Esophagus (tissue), 2 donors: ENCODE measurements at regions not wholly inside any gene's neighbourhood (a gene's known extent, or its start where the extent isn't known, plus 50 kb on each side); places are given as distances from the start of the nearest gene placed in this dataset.
A peak's percentile ranks its signal among the peaks of the same experiment; 100 is the strongest.

ENCODE experiments used
- H3K27ac ChIP-seq, 2 donors: one replicate each; pipeline ENCODE4 v1.5.1; 2013; ENCODE audit warnings: low read depth in 2 of 2, mild to moderate bottlenecking in 2 of 2, inconsistent platforms in 1 of 2, low read length in 1 of 2, moderate library complexity in 1 of 2
- H3K27me3 ChIP-seq, 2 donors: one replicate each; pipeline ENCODE4 v1.6.1; 2013; ENCODE audit warnings: low read length in 2 of 2, control low read depth in 1 of 2, mild to moderate bottlenecking in 1 of 2; ENCODE audit not compliant: insufficient read depth in 2 of 2, control insufficient read depth in 1 of 2
- H3K36me3 ChIP-seq, 2 donors: one replicate each; pipeline ENCODE4 v1.6.1; 2013; ENCODE audit warnings: low read length in 1 of 2; ENCODE audit not compliant: control insufficient read depth in 2 of 2, insufficient read depth in 2 of 2
- H3K4me1 ChIP-seq, 2 donors: one replicate each; pipeline ENCODE4 v1.6.1; 2013; ENCODE audit warnings: low read length in 1 of 2; ENCODE audit not compliant: control insufficient read depth in 2 of 2, insufficient read depth in 2 of 2
- H3K4me3 ChIP-seq, 2 donors: one replicate each; pipeline ENCODE4 v1.5.1; 2013; ENCODE audit warnings: low read length in 2 of 2, mild to moderate bottlenecking in 2 of 2, low read depth in 1 of 2, moderate library complexity in 1 of 2
- H3K9me3 ChIP-seq, 2 donors: one replicate each; pipeline ENCODE4 v1.6.1; 2013; ENCODE audit warnings: mild to moderate bottlenecking in 2 of 2, low read depth in 1 of 2, low read length in 1 of 2, moderate library complexity in 1 of 2; ENCODE audit not compliant: control insufficient read depth in 2 of 2, insufficient read depth in 1 of 2
- WGBS, 2 donors: extraction: QIAGEN DNeasy Blood & Tissue Kit; methylation state at CpG; one replicate each; pipeline ENCODE4 v1.1.7; 2013; 5-methylcytosine and 5-hydroxymethylcytosine counted together
- donor health status: healthy with polysubstance abuse.
- donor health status: Bipolar disorder and iron deficiency.

DNA sequence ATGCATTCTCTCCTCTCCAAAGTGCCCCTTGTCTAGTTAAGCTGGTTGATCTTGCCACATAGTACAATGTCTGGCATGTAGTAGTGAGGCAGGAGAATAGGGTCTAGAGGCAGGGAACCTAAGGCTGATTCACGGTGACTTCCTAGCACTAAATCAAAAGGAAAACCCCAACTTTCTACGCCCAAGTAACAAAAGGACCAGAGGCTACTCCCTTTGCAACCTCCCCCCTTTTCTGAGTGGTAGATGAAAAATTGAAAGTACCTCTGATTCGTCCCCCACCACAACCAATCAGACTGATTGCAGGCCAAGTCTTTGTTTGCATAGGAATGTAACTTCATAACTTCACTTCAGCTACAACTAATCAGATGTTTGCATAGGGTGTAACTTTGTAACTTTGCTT, 278.8 kb downstream of the PSAT1 start:
- no peaks in the 10 kb centered on the region for H3K4me1 ChIP-seq
- H3K9me3 ChIP-seq = no peaks in the 10 kb centered on the region
- 81 to 82% methylated on average over 3 of the region's 3 CpGs for WGBS, 2 donors
- H3K36me3 ChIP-seq = no peaks in the 10 kb centered on the region
- no peak overlapping the region for H3K27ac ChIP-seq
- no peaks in the 10 kb centered on the region for H3K27me3 ChIP-seq
- no peak overlapping the region for H3K4me3 ChIP-seq

DNA sequence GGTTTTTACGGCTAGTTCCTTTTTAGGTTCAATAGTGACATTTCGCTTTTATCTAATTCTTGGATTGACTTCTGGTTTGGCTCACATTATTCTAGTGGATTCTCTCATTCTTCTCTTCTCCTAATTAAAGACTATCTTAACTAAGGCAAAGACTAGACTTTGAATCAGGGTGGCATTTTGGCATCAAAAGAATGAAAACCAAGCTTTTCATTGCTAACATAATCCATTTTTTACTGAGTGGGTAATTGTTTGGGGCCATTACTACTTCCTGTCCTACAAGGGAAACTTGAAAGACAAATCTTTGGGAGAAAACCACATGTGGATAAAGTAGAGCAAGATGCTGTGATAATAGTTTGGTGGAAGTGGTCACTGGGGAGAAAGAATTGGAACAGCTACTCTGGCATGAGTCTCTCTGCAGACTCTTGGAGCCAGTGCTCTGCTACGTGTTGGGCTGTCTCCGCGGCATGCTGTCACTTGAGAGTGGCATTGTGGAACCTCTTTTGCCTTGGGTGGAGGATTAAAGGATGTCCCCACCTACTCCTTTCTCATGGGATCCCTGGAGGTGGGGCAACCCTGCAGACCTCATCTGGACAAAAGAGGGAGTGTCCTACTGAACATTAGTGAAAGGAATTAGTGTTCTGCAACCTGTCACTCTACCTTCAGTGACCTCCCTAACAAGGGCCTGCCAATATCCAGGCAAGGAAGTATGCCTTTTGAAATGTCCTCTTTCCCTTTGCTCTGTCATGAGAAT, 280.4 kb downstream of the PSAT1 start:
- H3K4me1 ChIP-seq = no peaks in the 10 kb centered on the region
- 76 to 79% methylated on average over 5 of the region's 5 CpGs for WGBS, 2 donors
- H3K4me3 ChIP-seq = no peak overlapping the region
- peak overlapping the region in 1 of 2 donors; percentile 33 for H3K27ac ChIP-seq
- H3K36me3 ChIP-seq = no peaks in the 10 kb centered on the region
- H3K9me3 ChIP-seq = no peaks in the 10 kb centered on the region
- H3K27me3 ChIP-seq = no peaks in the 10 kb centered on the region

DNA sequence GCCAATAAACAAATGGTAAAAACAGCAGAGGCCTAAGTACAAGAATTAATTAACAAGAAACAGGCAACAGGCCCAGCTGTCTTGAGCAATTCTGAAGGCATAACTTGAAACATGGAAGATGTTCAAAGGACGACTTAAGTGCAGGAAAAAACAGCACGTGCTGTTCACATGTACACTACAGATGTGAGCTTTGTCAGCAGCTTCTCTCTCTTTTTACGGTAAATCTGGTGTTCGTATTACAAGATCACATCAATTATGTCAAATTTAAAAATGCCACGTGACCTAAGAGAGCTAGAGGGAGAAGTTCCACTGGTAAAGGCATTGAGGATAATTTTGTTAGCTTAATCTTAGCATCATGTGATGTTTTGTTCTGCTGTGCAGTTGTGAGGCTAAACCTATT, 281.1 kb downstream of the PSAT1 start:
- Histone ChIP-seq H3K4me1 (no peaks in the 10 kb centered on the region), H3K27ac (no peak overlapping the region)
- WGBS, 2 donors = 71 to 74% methylated on average over 5 of the region's 5 CpGs

DNA sequence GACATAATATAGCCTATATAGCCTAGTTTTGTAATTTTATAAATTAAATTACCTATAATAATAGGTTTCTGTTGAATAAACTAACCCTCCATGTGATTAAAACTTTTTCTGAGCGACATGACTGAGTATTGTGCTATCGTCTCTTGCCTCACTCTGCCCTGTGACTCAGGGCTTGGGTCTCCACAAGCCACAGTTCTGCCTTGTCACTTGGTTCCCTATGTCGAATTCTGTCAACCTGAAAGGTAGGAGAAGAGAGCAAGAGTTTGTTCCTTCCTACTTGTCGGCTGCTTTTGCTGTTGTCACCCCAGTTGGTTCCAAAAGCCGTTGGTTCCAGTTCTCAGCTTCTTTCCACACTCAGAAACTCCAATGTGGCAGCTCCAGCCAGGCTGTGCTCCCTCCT, 285.9 kb downstream of the PSAT1 start:
- Histone ChIP-seq H3K27me3 (no peaks in the 10 kb centered on the region), H3K36me3 (no peaks in the 10 kb centered on the region), H3K4me3 (no peak overlapping the region), H3K4me1 (no peaks in the 10 kb centered on the region), H3K9me3 (no peaks in the 10 kb centered on the region), H3K27ac (no peak overlapping the region)
- WGBS, 2 donors = 74 to 84% methylated on average over 5 of the region's 5 CpGs

More for the DNA sequence above, 281.1 kb downstream of the PSAT1 start:
- H3K27me3 ChIP-seq = no peaks in the 10 kb centered on the region
- H3K4me3 ChIP-seq = no peak overlapping the region
- H3K36me3 ChIP-seq = no peaks in the 10 kb centered on the region
- no peaks in the 10 kb centered on the region for H3K9me3 ChIP-seq

DNA sequence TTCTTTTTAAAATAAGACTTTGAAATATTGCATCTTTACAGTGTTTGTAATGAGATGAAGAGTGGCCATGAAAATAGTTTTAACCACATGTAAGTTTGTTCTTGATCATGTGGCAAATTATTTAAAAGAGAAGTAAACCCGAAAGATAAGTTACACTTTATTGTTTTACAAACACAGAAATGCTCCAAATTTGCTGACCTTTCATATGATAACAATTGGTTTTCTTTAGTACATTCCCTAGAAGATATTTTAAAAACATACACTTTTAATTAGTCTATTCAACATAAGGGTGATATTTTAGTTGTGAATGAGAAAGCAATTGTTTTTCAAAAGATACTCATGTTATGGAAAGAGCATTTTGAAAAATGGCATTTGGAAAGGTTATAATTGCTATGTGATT, 287.7 kb downstream of the PSAT1 start:
- Histone ChIP-seq H3K27ac (no peak overlapping the region), H3K27me3 (no peaks in the 10 kb centered on the region), H3K4me3 (no peak overlapping the region), H3K9me3 (no peaks in the 10 kb centered on the region), H3K36me3 (no peaks in the 10 kb centered on the region), H3K4me1 (no peaks in the 10 kb centered on the region)
- 82 to 88% methylated on average over 1 of the region's 1 CpG for WGBS, 2 donors

DNA sequence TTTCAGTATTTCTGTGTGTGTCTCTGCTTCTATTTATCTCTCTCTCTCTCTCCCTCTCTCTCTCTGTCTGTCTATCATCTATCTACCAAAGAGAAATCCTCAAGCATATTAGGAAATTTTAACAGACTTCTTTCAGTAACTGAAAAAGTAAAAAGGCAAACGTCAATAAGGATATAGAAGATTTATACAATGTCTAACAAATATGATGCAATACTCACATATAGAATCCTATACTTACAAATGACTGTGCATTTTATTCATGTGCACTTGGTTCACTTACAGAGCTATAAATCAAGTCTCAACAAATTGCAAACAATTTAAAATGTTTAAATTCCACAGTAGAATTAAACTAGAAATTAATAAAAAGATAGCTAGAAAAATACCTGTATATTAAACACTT, 289.0 kb downstream of the PSAT1 start:
- WGBS, 2 donors = 66 to 71% methylated on average over 1 of the region's 1 CpG
- Histone ChIP-seq H3K9me3 (no peaks in the 10 kb centered on the region), H3K27me3 (no peaks in the 10 kb centered on the region), H3K4me1 (no peaks in the 10 kb centered on the region), H3K27ac (no peak overlapping the region), H3K36me3 (no peaks in the 10 kb centered on the region), H3K4me3 (no peak overlapping the region)

DNA sequence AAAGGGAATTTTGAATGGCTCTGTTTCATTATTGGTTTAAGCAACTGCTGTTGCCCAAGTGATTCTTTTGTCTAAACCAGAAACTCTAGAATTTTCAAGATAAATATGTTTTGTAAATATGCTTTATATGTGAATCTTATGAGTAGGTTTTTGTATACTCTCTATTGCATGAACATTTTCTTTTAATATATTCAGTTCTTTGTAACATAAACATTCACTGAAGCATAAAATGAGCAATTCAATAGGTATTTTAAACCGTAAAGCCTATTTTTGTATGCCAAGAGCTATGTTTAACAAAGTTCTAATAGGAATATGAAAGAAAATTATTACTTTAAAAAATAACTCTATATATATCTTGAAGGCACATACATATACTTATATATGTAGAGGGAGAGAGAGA, 293.1 kb downstream of the PSAT1 start:
- Histone ChIP-seq H3K27me3 (no peaks in the 10 kb centered on the region), H3K4me3 (no peak overlapping the region), H3K36me3 (no peaks in the 10 kb centered on the region), H3K27ac (no peak overlapping the region), H3K9me3 (no peaks in the 10 kb centered on the region), H3K4me1 (no peaks in the 10 kb centered on the region)
- 35 to 49% methylated on average over 1 of the region's 1 CpG for WGBS, 2 donors

DNA sequence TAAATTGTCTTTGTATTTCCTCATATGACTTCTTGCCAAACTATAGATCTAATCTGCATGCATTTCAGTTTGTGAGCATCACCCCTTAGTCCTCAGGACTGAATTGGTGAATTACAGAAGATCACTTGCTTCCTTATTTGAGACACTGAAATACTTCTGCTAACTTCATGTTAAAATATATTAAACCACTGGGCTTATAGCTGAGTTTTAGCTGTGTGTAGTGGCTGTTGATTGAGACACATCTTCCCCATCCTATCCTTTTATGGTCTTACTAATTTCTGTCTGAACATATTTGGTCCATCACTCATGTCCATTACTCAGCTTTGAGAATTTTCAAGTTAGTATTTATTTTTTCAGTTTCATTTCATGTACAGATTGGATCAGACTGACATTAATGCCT, 295.9 kb downstream of the PSAT1 start:
- no peak overlapping the region for H3K27ac ChIP-seq

DNA sequence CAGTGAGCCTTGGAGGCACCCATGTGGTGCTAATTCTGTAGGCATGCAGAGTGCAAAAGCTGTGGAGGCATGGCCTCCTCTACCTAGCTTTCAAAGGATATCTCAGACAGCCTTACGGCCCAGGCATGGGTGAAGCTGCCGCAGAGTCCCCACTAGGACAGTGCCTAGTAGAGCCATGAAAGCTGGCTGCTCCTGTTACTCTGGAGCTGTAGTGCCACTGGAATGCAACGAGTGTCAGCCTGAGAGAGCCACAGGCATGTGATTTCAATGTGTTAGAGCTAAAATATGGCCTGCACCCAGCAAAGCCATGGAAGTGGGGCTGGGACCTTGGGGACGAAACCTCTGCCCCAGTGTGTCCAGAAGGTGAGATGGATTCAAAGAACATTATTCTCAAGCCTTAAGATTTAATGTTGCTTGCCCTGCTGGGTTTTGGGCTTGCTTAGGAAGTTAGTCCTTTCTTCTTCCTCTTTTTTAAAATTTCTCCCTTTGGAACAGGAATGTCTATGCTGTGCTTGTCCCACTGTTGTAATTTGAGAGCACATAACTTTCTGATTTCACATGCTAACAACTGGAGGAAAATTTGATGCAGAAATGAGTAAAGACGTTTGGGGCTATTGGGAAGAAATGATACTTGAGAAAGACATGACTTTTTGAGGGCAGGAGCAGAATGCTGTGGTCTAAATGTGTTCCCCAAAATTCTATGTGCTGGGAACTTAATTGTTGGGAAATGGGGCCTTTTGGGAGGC, 298.4 kb downstream of the PSAT1 start:
- Histone ChIP-seq H3K4me3 (no peak overlapping the region), H3K9me3 (no peaks in the 10 kb centered on the region), H3K27ac (no peak overlapping the region), H3K4me1 (no peaks in the 10 kb centered on the region), H3K27me3 (no peaks in the 10 kb centered on the region), H3K36me3 (no peaks in the 10 kb centered on the region)
- WGBS, 2 donors = 74 to 78% methylated on average over 5 of the region's 5 CpGs

More for the DNA sequence above, 295.9 kb downstream of the PSAT1 start:
- Histone ChIP-seq H3K36me3 (no peaks in the 10 kb centered on the region), H3K9me3 (no peaks in the 10 kb centered on the region), H3K27me3 (no peaks in the 10 kb centered on the region), H3K4me3 (no peak overlapping the region), H3K4me1 (no peaks in the 10 kb centered on the region)

DNA sequence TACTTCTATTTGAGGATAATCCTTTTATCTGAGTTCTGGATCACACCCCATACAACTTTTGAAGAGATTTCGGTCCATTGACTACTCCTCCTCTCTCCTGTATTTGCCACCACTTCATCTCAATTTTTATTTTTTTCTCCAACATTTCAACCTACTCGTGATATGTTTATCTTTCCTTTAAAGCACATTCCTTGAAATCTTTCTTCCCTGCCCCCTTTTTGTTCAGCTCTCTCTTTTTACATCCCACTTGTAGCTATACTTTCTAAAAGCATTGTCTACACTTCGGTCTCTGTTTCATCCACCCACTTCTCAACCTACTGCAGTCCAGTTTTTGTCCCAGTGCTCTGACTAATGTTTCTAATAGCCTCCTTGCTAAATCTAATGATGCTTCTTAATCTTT, 299.4 kb downstream of the PSAT1 start:
- Histone ChIP-seq H3K4me1 (no peaks in the 10 kb centered on the region), H3K36me3 (no peaks in the 10 kb centered on the region), H3K27me3 (no peaks in the 10 kb centered on the region), H3K9me3 (no peaks in the 10 kb centered on the region), H3K4me3 (no peak overlapping the region), H3K27ac (no peak overlapping the region)
- WGBS, 2 donors = 74 to 80% methylated on average over 3 of the region's 3 CpGs
